K562 (cell line): ENCODE measurements at regions not wholly inside any gene's neighbourhood (a gene's known extent, or its start where the extent isn't known, plus 50 kb on each side); places are given as distances from the start of the nearest gene placed in this dataset.

Source experiments
- ATAC-seq: fragments of 200-7000 bp; cut with Tn5 transposase; 3 replicates; pipeline ENCODE4 v1.9.1; 2020; ENCODE audit warnings: moderate library complexity
- BruUV-seq: library from RNA; stranded (reverse); fragments of 400-500 nt; replicated peaks from 2 replicates; lab custom pipeline; 2021; lab: Mats Ljungman, UMichigan
- CTCF ChIA-PET: fragments of 300-600 bp; formaldehyde crosslinking; extraction: SDS; loops from one replicate; lab custom pipeline; 2021; ENCODE audit warnings: low intra/inter-chr PET ratio; lab: Yijun Ruan, JAX
- POLR2A ChIA-PET: fragments of 300-600, 350-650 bp; sonication (Branson Sonifier 250); formaldehyde crosslinking; extraction: SDS; loops from one replicate; lab custom pipeline; 2021; ENCODE audit warnings: antibody characterized with exemption, inconsistent platforms; lab: Yijun Ruan, JAX
- DNase-seq, 4 experiments: peaks; one replicate each; pipeline versions ENCODE4 v3.0.0 to v3.0.0-alpha.2; 2011 to 2018; ENCODE audit warnings: low spot score in 3 of 4, mixed read lengths in 3 of 4; ENCODE audit errors: extremely low read depth in 1 of 4
- FAIRE-seq: peaks from 2 replicates; lab custom pipeline; 2011; peaks lifted over from hg19 to GRCh38; lab: Jason Lieb, UNC
- H2AFZ ChIP-seq: 2 replicates; pipeline ENCODE4 v1.6.0; 2011; ENCODE audit warnings: low read depth, low read length, control low read depth, inconsistent platforms
- H3K27ac ChIP-seq: fragments of 200-600 bp; 3 replicates; pipeline ENCODE4 v1.8.0; 2011; ENCODE audit warnings: low read depth, mild to moderate bottlenecking, control low read depth, inconsistent platforms, low read length, moderate library complexity, mixed read lengths; ENCODE audit errors: extremely low read depth
- H3K27me3 ChIP-seq, 2 experiments: fragments of 300-600 bp in 1 of 2; 2 replicates in 1 of 2; 3 replicates in 1 of 2; pipeline versions ENCODE4 v1.6.0 to v1.8.0; 2011; ENCODE audit warnings: inconsistent platforms in 2 of 2, low read length in 2 of 2, mild to moderate bottlenecking in 1 of 2, mixed read lengths in 1 of 2, moderate library complexity in 1 of 2; ENCODE audit not compliant: control insufficient read depth in 2 of 2, insufficient read depth in 2 of 2
- H3K36me3 ChIP-seq: fragments of 300-600 bp; 3 replicates; pipeline ENCODE4 v1.8.0; 2011; ENCODE audit warnings: mild to moderate bottlenecking, low read length, inconsistent platforms; ENCODE audit not compliant: control insufficient read depth, insufficient read depth
- H3K4me1 ChIP-seq, 2 experiments: fragments of 200-600 bp in 1 of 2; replicated peaks in 1 of 2; 2 replicates in 1 of 2; 3 replicates in 1 of 2; pipeline versions ENCODE4 v1.5.1 to v1.8.0; 2011; ENCODE audit warnings: inconsistent platforms in 2 of 2, low read length in 2 of 2, mild to moderate bottlenecking in 1 of 2, mixed read lengths in 1 of 2, moderate library complexity in 1 of 2; ENCODE audit not compliant: control insufficient read depth in 2 of 2, insufficient read depth in 2 of 2
- H3K4me2 ChIP-seq: 2 replicates; pipeline ENCODE4 v1.6.1; 2011; ENCODE audit warnings: low read length, control low read depth, inconsistent platforms, mixed read lengths; ENCODE audit not compliant: insufficient read depth
- H3K4me3 ChIP-seq: fragments of 200-600 bp; sonication (generic), shearing (Covaris generic); 2 replicates; pipeline ENCODE4 v1.5.1; 2016; ENCODE audit warnings: control low read depth, inconsistent platforms
- H3K79me2 ChIP-seq: fragments of 200-600 bp; 3 replicates; pipeline ENCODE4 v1.8.0; 2011; ENCODE audit warnings: low read length, inconsistent platforms; ENCODE audit not compliant: control insufficient read depth, insufficient read depth
- H3K9ac ChIP-seq, 2 experiments: 2 replicates each; pipeline versions ENCODE4 v1.6.0 to v1.6.1; 2011; ENCODE audit warnings: low read depth in 2 of 2, low read length in 2 of 2, control low read depth in 1 of 2, inconsistent platforms in 1 of 2, mild to moderate bottlenecking in 1 of 2, mixed read lengths in 1 of 2; ENCODE audit not compliant: insufficient read depth in 1 of 2
- H3K9me1 ChIP-seq: one replicate; pipeline ENCODE4 v1.6.0; 2011; ENCODE audit warnings: inconsistent platforms, mild to moderate bottlenecking, low read length, moderate library complexity; ENCODE audit not compliant: control insufficient read depth, insufficient read depth
- H3K9me3 ChIP-seq: replicated peaks from 2 replicates; pipeline ENCODE4 v1.5.1; 2011; ENCODE audit warnings: low read depth, low read length, inconsistent platforms; ENCODE audit not compliant: control insufficient read depth, insufficient read depth
- H4K20me1 ChIP-seq: replicated peaks from 2 replicates; pipeline ENCODE4 v1.6.1; 2011; ENCODE audit warnings: low read length, inconsistent platforms, mixed read lengths; ENCODE audit not compliant: control insufficient read depth, insufficient read depth
- OTX1 ChIP-seq: fragments of 450-650 bp; formaldehyde crosslinking; IDR thresholded peaks from 2 replicates; pipeline ENCODE4 v1.4.0; 2022; ENCODE audit warnings: mild to moderate bottlenecking
- POU5F1 ChIP-seq: fragments of 150-350 bp; IDR thresholded peaks from 2 replicates; pipeline ENCODE4 v1.6.1; 2014; ENCODE audit warnings: borderline replicate concordance, low read length, low read depth, mild to moderate bottlenecking; ENCODE audit not compliant: partially characterized antibody
- ZNF253 ChIP-seq: fragments of 250-450 bp; sonication (Bioruptor Pico); conservative IDR thresholded peaks from 2 replicates; pipeline ENCODE4 v1.6.1; 2021; ENCODE audit warnings: mild to moderate bottlenecking
- ZNF644 ChIP-seq: fragments of 200-800 bp; sonication (Bioruptor generic); IDR thresholded peaks from 2 replicates; pipeline ENCODE4 v1.6.1; 2016; ENCODE audit warnings: low read depth, missing genetic modification characterization, missing compliant biosample characterization
- WGBS: fragments of 100-300 bp; shearing (Covaris generic); methylation state at CpG from one replicate; pipeline ENCODE4 v1.1.6; 2016; ENCODE audit warnings: low coverage, mixed read lengths; ENCODE audit not compliant: insufficient coverage; ENCODE audit errors: missing lambda C conversion rate; 5-methylcytosine and 5-hydroxymethylcytosine counted together
- in situ Hi-C: fragments of 300-500 bp; cut with MboI; formaldehyde crosslinking; loops from 4 replicates; pipeline ENCODE4 v1.15.0; 2018; ENCODE audit warnings: inconsistent platforms, mixed read lengths
- intact Hi-C: fragments of 100-400 bp; cut with micrococcal nuclease; formaldehyde crosslinking; loops from 2 replicates; pipeline ENCODE4 v1.14.2; 2022
- TF ChIP-seq, protein P1 (sequence below): IDR thresholded peaks from 2 replicates; pipeline ENCODE4 v1.6.1; 2011; ENCODE audit warnings: borderline replicate concordance, low read depth, mild to moderate bottlenecking, moderate library complexity, low read length; ENCODE audit not compliant: insufficient read depth, poor library complexity, severe bottlenecking
- TF ChIP-seq, protein P2 (sequence below): fragments of 450-650 bp; formaldehyde crosslinking; IDR thresholded peaks from 2 replicates; pipeline ENCODE4 v1.4.0; 2022; ENCODE audit warnings: mild to moderate bottlenecking, moderate library complexity

DNA sequence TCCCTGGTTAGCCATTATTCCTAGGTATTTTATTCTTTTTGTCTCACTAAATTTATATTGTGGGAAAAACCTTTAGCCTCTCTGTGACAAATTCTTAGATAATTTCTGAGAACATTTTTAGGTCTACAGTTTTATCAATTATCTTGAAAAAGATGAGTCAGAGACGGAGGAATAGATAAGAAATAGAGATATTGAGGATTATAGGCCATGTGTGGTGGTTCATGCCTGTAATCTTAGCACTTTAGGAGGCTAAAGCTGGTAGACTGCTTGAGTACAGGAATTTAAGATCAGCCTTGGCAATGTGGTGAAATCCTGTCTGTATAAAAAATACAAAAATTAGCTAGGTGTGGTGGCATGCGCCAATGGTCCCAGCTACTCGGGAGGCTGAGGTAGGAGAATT is 960.2 kb downstream of the SQOR start:
- 0% methylated on average over 3 of the region's 3 CpGs for WGBS
- POLR2A ChIA-PET, result interaction anchor here (0.6 kb wide), 1 partner anchor 1425 kb away, joined by 3 read pairs; no protein-coding TSS in a partner anchor
- TF ChIP-seq, protein P1, sequence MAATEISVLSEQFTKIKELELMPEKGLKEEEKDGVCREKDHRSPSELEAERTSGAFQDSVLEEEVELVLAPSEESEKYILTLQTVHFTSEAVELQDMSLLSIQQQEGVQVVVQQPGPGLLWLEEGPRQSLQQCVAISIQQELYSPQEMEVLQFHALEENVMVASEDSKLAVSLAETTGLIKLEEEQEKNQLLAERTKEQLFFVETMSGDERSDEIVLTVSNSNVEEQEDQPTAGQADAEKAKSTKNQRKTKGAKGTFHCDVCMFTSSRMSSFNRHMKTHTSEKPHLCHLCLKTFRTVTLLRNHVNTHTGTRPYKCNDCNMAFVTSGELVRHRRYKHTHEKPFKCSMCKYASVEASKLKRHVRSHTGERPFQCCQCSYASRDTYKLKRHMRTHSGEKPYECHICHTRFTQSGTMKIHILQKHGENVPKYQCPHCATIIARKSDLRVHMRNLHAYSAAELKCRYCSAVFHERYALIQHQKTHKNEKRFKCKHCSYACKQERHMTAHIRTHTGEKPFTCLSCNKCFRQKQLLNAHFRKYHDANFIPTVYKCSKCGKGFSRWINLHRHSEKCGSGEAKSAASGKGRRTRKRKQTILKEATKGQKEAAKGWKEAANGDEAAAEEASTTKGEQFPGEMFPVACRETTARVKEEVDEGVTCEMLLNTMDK, result no peak
- TF ChIP-seq, protein P2, sequence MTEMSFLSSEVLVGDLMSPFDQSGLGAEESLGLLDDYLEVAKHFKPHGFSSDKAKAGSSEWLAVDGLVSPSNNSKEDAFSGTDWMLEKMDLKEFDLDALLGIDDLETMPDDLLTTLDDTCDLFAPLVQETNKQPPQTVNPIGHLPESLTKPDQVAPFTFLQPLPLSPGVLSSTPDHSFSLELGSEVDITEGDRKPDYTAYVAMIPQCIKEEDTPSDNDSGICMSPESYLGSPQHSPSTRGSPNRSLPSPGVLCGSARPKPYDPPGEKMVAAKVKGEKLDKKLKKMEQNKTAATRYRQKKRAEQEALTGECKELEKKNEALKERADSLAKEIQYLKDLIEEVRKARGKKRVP (CRISPR knock-in tag), result no peak
- TF ChIP-seq POU5F1, result no peak
- TF ChIP-seq ZNF644, result no peak
- no peak for TF ChIP-seq ZNF253 (CRISPR knock-in tag)
- no peak for TF ChIP-seq OTX1
- TF ChIP-seq, all 486 proteins: peak for 0
- H3K27ac ChIP-seq, result no peak overlapping the region
- H3K79me2 ChIP-seq, result no peaks in the 10 kb centered on the region
- H3K9me1 ChIP-seq, result no peaks in the 10 kb centered on the region
- DNase-seq, result no peak
- no peak for FAIRE-seq
- intact Hi-C loops (no loop called here), in situ Hi-C loops (no loop called here)
- H3K4me1 ChIP-seq, result no peaks in the 10 kb centered on the region
- H3K9ac ChIP-seq, result no peak overlapping the region
- H3K4me2 ChIP-seq, result no peak overlapping the region
- no peaks in the 10 kb centered on the region for H4K20me1 ChIP-seq
- no TSS peak for BruUV-seq
- no peaks in the 10 kb centered on the region for H3K9me3 ChIP-seq
- CTCF ChIA-PET, result no interaction called here
- H3K27me3 ChIP-seq, result no peaks in the 10 kb centered on the region
- no peaks in the 10 kb centered on the region for H3K36me3 ChIP-seq
- no peak overlapping the region for H3K4me3 ChIP-seq
- no peak overlapping the region for H2AFZ ChIP-seq
- no peak for ATAC-seq
